HepG2 (cell line): ENCODE measurements at regions not wholly inside any gene's neighbourhood (a gene's known extent, or its start where the extent isn't known, plus 50 kb on each side); places are given as distances from the start of the nearest gene placed in this dataset.

Source experiments
- AGO1 ChIP-seq: fragments of 200-400 bp; formaldehyde crosslinking; IDR thresholded peaks from 2 replicates; pipeline ENCODE4 v1.6.1; 2017; ENCODE audit warnings: mild to moderate bottlenecking, low read depth, low read length, moderate library complexity; ENCODE audit not compliant: poor library complexity, severe bottlenecking
- ARNT2 ChIP-seq: sonication (generic); formaldehyde crosslinking; IDR thresholded peaks from 2 replicates; pipeline ENCODE4 v1.8.0; 2022; ENCODE audit warnings: mild to moderate bottlenecking, low read depth, missing genetic modification reagents, moderate library complexity
- FOXP4 ChIP-seq: sonication (generic); formaldehyde crosslinking; IDR thresholded peaks from 2 replicates; pipeline ENCODE4 v1.4.0; 2020; ENCODE audit warnings: missing genetic modification reagents
- GRHL1 ChIP-seq: sonication (generic); formaldehyde crosslinking; conservative IDR thresholded peaks from 2 replicates; pipeline ENCODE4 v1.8.0; 2022; ENCODE audit warnings: missing genetic modification reagents
- KMT2B ChIP-seq: IDR thresholded peaks from 2 replicates; pipeline ENCODE4 v1.6.1; 2016; ENCODE audit warnings: missing genetic modification reagents, missing compliant biosample characterization
- MXD4 ChIP-seq: IDR thresholded peaks from 2 replicates; pipeline ENCODE4 v1.6.1; 2016; ENCODE audit warnings: mild to moderate bottlenecking, missing biosample characterization, missing genetic modification reagents
- PAF1 ChIP-seq: IDR thresholded peaks from 2 replicates; pipeline ENCODE4 v1.6.1; 2016; ENCODE audit warnings: missing genetic modification reagents, missing compliant biosample characterization
- PBX2 ChIP-seq: IDR thresholded peaks from 2 replicates; pipeline ENCODE4 v1.6.1; 2016; ENCODE audit warnings: control low read depth
- PLRG1 ChIP-seq: fragments of 450-650 bp; conservative IDR thresholded peaks from 2 replicates; pipeline ENCODE4 v1.6.1; 2016
- RCOR2 ChIP-seq: IDR thresholded peaks from 2 replicates; pipeline ENCODE4 v1.6.1; 2016; ENCODE audit warnings: missing biosample characterization, missing genetic modification reagents
- RERE ChIP-seq: IDR thresholded peaks from 2 replicates; pipeline ENCODE4 v1.6.1; 2016; ENCODE audit warnings: low read depth, missing genetic modification reagents, missing compliant biosample characterization
- RFX5 ChIP-seq: IDR thresholded peaks from 2 replicates; pipeline ENCODE4 v1.6.1; 2011; ENCODE audit warnings: low read depth, low read length, improper control_type of control experiment
- TAF15 ChIP-seq: fragments of 200-400 bp; formaldehyde crosslinking; IDR thresholded peaks from one replicate; pipeline ENCODE4 v1.6.1; 2018; ENCODE audit warnings: mild to moderate bottlenecking, low read depth, low read length; ENCODE audit not compliant: poor library complexity, severe bottlenecking
- TCF7 ChIP-seq: sonication (generic); IDR thresholded peaks from 2 replicates; pipeline ENCODE4 v1.6.1; 2016; ENCODE audit warnings: antibody characterized with exemption, low read depth
- THRA ChIP-seq: sonication (generic); formaldehyde crosslinking; IDR thresholded peaks from 2 replicates; pipeline ENCODE4 v1.4.0; 2020; ENCODE audit warnings: missing genetic modification reagents, borderline replicate concordance
- ZNF33B ChIP-seq: sonication (generic); formaldehyde crosslinking; IDR thresholded peaks from 2 replicates; pipeline ENCODE4 v1.5.1; 2020; ENCODE audit warnings: mild to moderate bottlenecking, missing genetic modification reagents
- ZNF432 ChIP-seq: sonication (generic); formaldehyde crosslinking; IDR thresholded peaks from 2 replicates; pipeline ENCODE4 v1.5.0; 2020; ENCODE audit warnings: missing genetic modification reagents, mild to moderate bottlenecking, borderline replicate concordance
- ZNF607 ChIP-seq: sonication (generic); formaldehyde crosslinking; IDR thresholded peaks from 2 replicates; pipeline ENCODE4 v1.5.1; 2020; ENCODE audit warnings: missing genetic modification reagents, mild to moderate bottlenecking, borderline replicate concordance
- ZNF816 ChIP-seq: sonication (generic); formaldehyde crosslinking; IDR thresholded peaks from 2 replicates; pipeline ENCODE4 v1.8.0; 2022; ENCODE audit warnings: missing genetic modification reagents, mild to moderate bottlenecking, borderline replicate concordance
- ZNF891 ChIP-seq: sonication (generic); formaldehyde crosslinking; IDR thresholded peaks from 2 replicates; pipeline ENCODE4 v1.5.0; 2020; ENCODE audit warnings: mild to moderate bottlenecking, missing genetic modification reagents

GRCh38 chr20:30601974-30602373, 655.5 kb upstream of the DEFB115 start (continued):
- TF ChIP-seq THRA, result no peak
- no peak for TF ChIP-seq MXD4 (CRISPR knock-in tag)
- TF ChIP-seq KMT2B (CRISPR knock-in tag), result no peak
- no peak for TF ChIP-seq ZNF891 (CRISPR knock-in tag)
- no peak for TF ChIP-seq FOXP4 (CRISPR knock-in tag)
- no peak for TF ChIP-seq TCF7
- no peak for TF ChIP-seq ZNF607 (CRISPR knock-in tag)
- no peak for TF ChIP-seq AGO1
- no peak for TF ChIP-seq PAF1 (CRISPR knock-in tag)
- no peak for TF ChIP-seq RCOR2
- 0 out of 2 replicates have a peak, but pooled peaks have one; percentile 33 for TF ChIP-seq PLRG1
- no peak for TF ChIP-seq ZNF33B
- TF ChIP-seq ARNT2 (CRISPR knock-in tag), result no peak
- TF ChIP-seq TAF15, result no peak
- TF ChIP-seq RERE (CRISPR knock-in tag), result no peak
- TF ChIP-seq RFX5, result no peak
- no peak for TF ChIP-seq GRHL1 (CRISPR knock-in tag)
- TF ChIP-seq ZNF432, result no peak
- no peak for TF ChIP-seq PBX2 (CRISPR knock-in tag)
- no peak for TF ChIP-seq ZNF816
